ENCODE measurements at regions not wholly inside any gene's neighbourhood (a gene's known extent, or its start where the extent isn't known, plus 50 kb on each side); places are given as distances from the start of the nearest gene placed in this dataset.

GRCh38 chr15:25238716-25239470 is 199.9 kb downstream of the UBE3A start:
- no peaks in the 10 kb centered on the region for H3K27me3 Mint-ChIP-seq (ENCODE audit: low read depth)
- DNase-seq = no peak

GRCh38 chr15:25239471-25240345 is 199.1 kb downstream of the UBE3A start:
- CTCF ChIA-PET = no interaction called here
- no peaks in the 10 kb centered on the region for H3K4me1 Mint-ChIP-seq (ENCODE audit: low read depth)
- DNase-seq = no peak

More at GRCh38 chr15:25238716-25239470, 199.9 kb downstream of the UBE3A start:
- CTCF ChIA-PET = no interaction called here
- peaks cover 9% of the 10 kb centered on the region for H3K9me3 Mint-ChIP-seq
- intact Hi-C loops (cut with micrococcal nuclease) = no loop called here
- no peaks in the 10 kb centered on the region for H3K36me3 Mint-ChIP-seq (ENCODE audit: low read depth)
- H3K4me3 Mint-ChIP-seq = no peak overlapping the region
- H3K27ac Mint-ChIP-seq = no peak overlapping the region
- H3K4me1 Mint-ChIP-seq (ENCODE audit: low read depth) = no peaks in the 10 kb centered on the region

GRCh38 chr15:25240461-25241021 is 198.3 kb downstream of the UBE3A start:
- Mint-ChIP-seq H3K27ac (no peak overlapping the region), H3K4me3 (no peak overlapping the region), H3K9me3 (peaks cover 8% of the 10 kb centered on the region), H3K27me3 (ENCODE audit: low read depth) (no peaks in the 10 kb centered on the region), H3K36me3 (ENCODE audit: low read depth) (no peaks in the 10 kb centered on the region), H3K4me1 (ENCODE audit: low read depth) (no peaks in the 10 kb centered on the region)
- intact Hi-C loops (cut with micrococcal nuclease) = no loop called here
- no peak for DNase-seq
- CTCF ChIA-PET = no interaction called here

More at GRCh38 chr15:25239471-25240345, 199.1 kb downstream of the UBE3A start:
- H3K27me3 Mint-ChIP-seq (ENCODE audit: low read depth) = no peaks in the 10 kb centered on the region
- H3K27ac Mint-ChIP-seq = no peak overlapping the region
- H3K36me3 Mint-ChIP-seq (ENCODE audit: low read depth) = no peaks in the 10 kb centered on the region
- H3K9me3 Mint-ChIP-seq = peaks cover 8% of the 10 kb centered on the region
- intact Hi-C loops (cut with micrococcal nuclease) = no loop called here
- H3K4me3 Mint-ChIP-seq = no peak overlapping the region

GRCh38 chr15:25241241-25241801 is 197.5 kb downstream of the UBE3A start:
- Mint-ChIP-seq H3K27ac (no peak overlapping the region), H3K9me3 (peaks cover 8% of the 10 kb centered on the region), H3K36me3 (ENCODE audit: low read depth) (no peaks in the 10 kb centered on the region), H3K4me3 (no peak overlapping the region), H3K27me3 (ENCODE audit: low read depth) (no peaks in the 10 kb centered on the region), H3K4me1 (ENCODE audit: low read depth) (no peaks in the 10 kb centered on the region)
- CTCF ChIA-PET = no interaction called here
- intact Hi-C loops (cut with micrococcal nuclease) = no loop called here
- no peak for DNase-seq

GRCh38 chr15:25242166-25242879 is 196.5 kb downstream of the UBE3A start:
- H3K36me3 Mint-ChIP-seq (ENCODE audit: low read depth) = no peaks in the 10 kb centered on the region
- intact Hi-C loops (cut with micrococcal nuclease) = no loop called here
- H3K4me3 Mint-ChIP-seq = no peak overlapping the region
- peaks cover 14% of the 10 kb centered on the region for H3K9me3 Mint-ChIP-seq
- CTCF ChIA-PET = no interaction called here
- H3K27me3 Mint-ChIP-seq (ENCODE audit: low read depth) = no peaks in the 10 kb centered on the region
- H3K27ac Mint-ChIP-seq = no peak overlapping the region
- no peak for DNase-seq
- H3K4me1 Mint-ChIP-seq (ENCODE audit: low read depth) = no peaks in the 10 kb centered on the region

GRCh38 chr15:25242957-25243799 is 195.6 kb downstream of the UBE3A start:
- intact Hi-C loops (cut with micrococcal nuclease) = no loop called here
- H3K4me1 Mint-ChIP-seq (ENCODE audit: low read depth) = no peaks in the 10 kb centered on the region
- no peak overlapping the region for H3K27ac Mint-ChIP-seq
- CTCF ChIA-PET = no interaction called here
- no peak for DNase-seq
- H3K9me3 Mint-ChIP-seq = peaks cover 13% of the 10 kb centered on the region
- no peak overlapping the region for H3K4me3 Mint-ChIP-seq
- H3K27me3 Mint-ChIP-seq (ENCODE audit: low read depth) = no peaks in the 10 kb centered on the region
- H3K36me3 Mint-ChIP-seq (ENCODE audit: low read depth) = no peaks in the 10 kb centered on the region

GRCh38 chr15:25243800-25244097 is 195.1 kb downstream of the UBE3A start:
- intact Hi-C loops (cut with micrococcal nuclease) = no loop called here
- CTCF ChIA-PET = no interaction called here
- no peak for DNase-seq
- Mint-ChIP-seq H3K4me3 (no peak overlapping the region), H3K27me3 (ENCODE audit: low read depth) (no peaks in the 10 kb centered on the region), H3K27ac (no peak overlapping the region), H3K4me1 (ENCODE audit: low read depth) (no peaks in the 10 kb centered on the region), H3K9me3 (peaks cover 11% of the 10 kb centered on the region), H3K36me3 (ENCODE audit: low read depth) (no peaks in the 10 kb centered on the region)

- H3K27me3 Mint-ChIP-seq (ENCODE audit: low read depth) = no peaks in the 10 kb centered on the region
- CTCF ChIA-PET = no interaction called here
- H3K4me1 Mint-ChIP-seq (ENCODE audit: low read depth) = no peaks in the 10 kb centered on the region
- no peak for DNase-seq
- no peak overlapping the region for H3K27ac Mint-ChIP-seq
- H3K36me3 Mint-ChIP-seq (ENCODE audit: low read depth) = no peaks in the 10 kb centered on the region
- H3K9me3 Mint-ChIP-seq = peaks cover 11% of the 10 kb centered on the region
- no peak overlapping the region for H3K4me3 Mint-ChIP-seq
- intact Hi-C loops (cut with micrococcal nuclease) = no loop called here
Measured at GRCh38 chr15:25244731-25245585, 193.9 kb downstream of the UBE3A start.

- Mint-ChIP-seq H3K27ac (no peak overlapping the region), H3K4me3 (no peak overlapping the region), H3K27me3 (ENCODE audit: low read depth) (no peaks in the 10 kb centered on the region), H3K36me3 (ENCODE audit: low read depth) (no peaks in the 10 kb centered on the region), H3K9me3 (peaks cover 11% of the 10 kb centered on the region), H3K4me1 (ENCODE audit: low read depth) (no peaks in the 10 kb centered on the region)
- DNase-seq = no peak
- CTCF ChIA-PET = no interaction called here
- intact Hi-C loops (cut with micrococcal nuclease) = no loop called here
Measured at GRCh38 chr15:25245801-25246622, 192.8 kb downstream of the UBE3A start.

GRCh38 chr15:25246641-25247406 is 192.0 kb downstream of the UBE3A start:
- no peak overlapping the region for H3K4me3 Mint-ChIP-seq
- no peaks in the 10 kb centered on the region for H3K4me1 Mint-ChIP-seq (ENCODE audit: low read depth)
- intact Hi-C loops (cut with micrococcal nuclease) = no loop called here
- no peaks in the 10 kb centered on the region for H3K36me3 Mint-ChIP-seq (ENCODE audit: low read depth)
- H3K27me3 Mint-ChIP-seq (ENCODE audit: low read depth) = no peaks in the 10 kb centered on the region
- no peak for DNase-seq
- no peak overlapping the region for H3K27ac Mint-ChIP-seq
- H3K9me3 Mint-ChIP-seq = peaks cover 11% of the 10 kb centered on the region
- CTCF ChIA-PET = no interaction called here
